ENCODE measurements at regions not wholly inside any gene's neighbourhood (a gene's known extent, or its start where the extent isn't known, plus 50 kb on each side); places are given as distances from the start of the nearest gene placed in this dataset.

DNA sequence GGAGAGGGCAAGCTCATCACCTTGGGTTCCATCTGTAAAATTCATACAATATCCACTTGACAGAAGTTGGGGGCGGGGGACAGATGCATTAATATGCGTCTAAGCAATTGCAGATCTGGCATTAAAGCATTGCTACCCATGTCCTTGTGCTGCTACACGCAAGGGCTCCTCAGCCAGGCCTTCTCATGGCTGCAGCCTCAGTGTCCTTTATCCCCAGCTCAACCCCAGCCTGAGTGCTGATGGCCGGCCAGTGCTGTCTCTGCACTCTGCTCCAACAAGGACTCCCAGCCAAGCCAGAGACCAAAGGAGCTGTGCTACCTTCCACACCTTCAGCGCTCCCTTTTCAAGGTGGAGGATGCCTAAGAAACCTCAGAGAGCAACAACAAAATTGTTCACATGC lies 188.5 kb upstream of the STXBP5 start:
- DNase-seq (ENCODE audit: low read depth, low spot score) (no peak), FAIRE-seq (no peak), ATAC-seq (no peak)
- H3K79me2 ChIP-seq (ENCODE audit: control insufficient read depth, insufficient read depth, low read length): no peaks in the 10 kb centered on the region
- in situ Hi-C loops (cut with MboI): no loop called here
- no peaks in the 10 kb centered on the region for H3K4me1 ChIP-seq (ENCODE audit: control insufficient read depth, insufficient read depth, low read length)
- SMC1A ChIA-PET (ENCODE audit: uncharacterized antibody, unreplicated experiment): interaction anchor here (0.5 kb wide), 1 partner anchor 84 kb away, joined by 3 read pairs; no protein-coding TSS in a partner anchor
- POLR2A ChIA-PET: no interaction called here
- no peaks in the 10 kb centered on the region for H4K20me1 ChIP-seq (ENCODE audit: control insufficient read depth, insufficient read depth)
- no peak overlapping the region for H3K4me2 ChIP-seq (ENCODE audit: control insufficient read depth, insufficient read depth)
- no peak overlapping the region for H2AFZ ChIP-seq (ENCODE audit: control insufficient read depth, low read depth, low read length)
- 34% methylated on average over 5 of the region's 5 CpGs for WGBS (ENCODE audit: insufficient coverage, insufficient replicate concordance, low lambda C conversion rate, missing lambda C conversion rate)
- no peaks in the 10 kb centered on the region for H3K27me3 ChIP-seq (replicated peaks in 1 of 2; ENCODE audit: control insufficient read depth in 2 of 2, insufficient read depth in 2 of 2, low read length in 1 of 2)
- BruUV-seq (replicated peaks): no TSS peak
- H3K9ac ChIP-seq (ENCODE audit: control insufficient read depth, insufficient read depth, low read length): no peak overlapping the region
- H3K27ac ChIP-seq (ENCODE audit: control insufficient read depth, insufficient read depth): no peak overlapping the region
- CTCF ChIA-PET: no interaction called here
- no peaks in the 10 kb centered on the region for H3K9me3 ChIP-seq (replicated peaks; ENCODE audit: control insufficient read depth, insufficient read depth, low read length)
- H3K36me3 ChIP-seq (ENCODE audit: control insufficient read depth in 2 of 2, insufficient read depth in 2 of 2, low read length in 1 of 2): no peaks in the 10 kb centered on the region
- H3K4me3 ChIP-seq: no peak overlapping the region
- RAD21 ChIA-PET (ENCODE audit: unreplicated experiment): no interaction called here
- intact Hi-C loops (cut with micrococcal nuclease; ENCODE audit: unreplicated experiment): no loop called here
- TF ChIP-seq, protein P1, sequence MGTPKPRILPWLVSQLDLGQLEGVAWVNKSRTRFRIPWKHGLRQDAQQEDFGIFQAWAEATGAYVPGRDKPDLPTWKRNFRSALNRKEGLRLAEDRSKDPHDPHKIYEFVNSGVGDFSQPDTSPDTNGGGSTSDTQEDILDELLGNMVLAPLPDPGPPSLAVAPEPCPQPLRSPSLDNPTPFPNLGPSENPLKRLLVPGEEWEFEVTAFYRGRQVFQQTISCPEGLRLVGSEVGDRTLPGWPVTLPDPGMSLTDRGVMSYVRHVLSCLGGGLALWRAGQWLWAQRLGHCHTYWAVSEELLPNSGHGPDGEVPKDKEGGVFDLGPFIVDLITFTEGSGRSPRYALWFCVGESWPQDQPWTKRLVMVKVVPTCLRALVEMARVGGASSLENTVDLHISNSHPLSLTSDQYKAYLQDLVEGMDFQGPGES (IDR thresholded peaks at IDR 0.05): no peak
- TF ChIP-seq, protein P2, sequence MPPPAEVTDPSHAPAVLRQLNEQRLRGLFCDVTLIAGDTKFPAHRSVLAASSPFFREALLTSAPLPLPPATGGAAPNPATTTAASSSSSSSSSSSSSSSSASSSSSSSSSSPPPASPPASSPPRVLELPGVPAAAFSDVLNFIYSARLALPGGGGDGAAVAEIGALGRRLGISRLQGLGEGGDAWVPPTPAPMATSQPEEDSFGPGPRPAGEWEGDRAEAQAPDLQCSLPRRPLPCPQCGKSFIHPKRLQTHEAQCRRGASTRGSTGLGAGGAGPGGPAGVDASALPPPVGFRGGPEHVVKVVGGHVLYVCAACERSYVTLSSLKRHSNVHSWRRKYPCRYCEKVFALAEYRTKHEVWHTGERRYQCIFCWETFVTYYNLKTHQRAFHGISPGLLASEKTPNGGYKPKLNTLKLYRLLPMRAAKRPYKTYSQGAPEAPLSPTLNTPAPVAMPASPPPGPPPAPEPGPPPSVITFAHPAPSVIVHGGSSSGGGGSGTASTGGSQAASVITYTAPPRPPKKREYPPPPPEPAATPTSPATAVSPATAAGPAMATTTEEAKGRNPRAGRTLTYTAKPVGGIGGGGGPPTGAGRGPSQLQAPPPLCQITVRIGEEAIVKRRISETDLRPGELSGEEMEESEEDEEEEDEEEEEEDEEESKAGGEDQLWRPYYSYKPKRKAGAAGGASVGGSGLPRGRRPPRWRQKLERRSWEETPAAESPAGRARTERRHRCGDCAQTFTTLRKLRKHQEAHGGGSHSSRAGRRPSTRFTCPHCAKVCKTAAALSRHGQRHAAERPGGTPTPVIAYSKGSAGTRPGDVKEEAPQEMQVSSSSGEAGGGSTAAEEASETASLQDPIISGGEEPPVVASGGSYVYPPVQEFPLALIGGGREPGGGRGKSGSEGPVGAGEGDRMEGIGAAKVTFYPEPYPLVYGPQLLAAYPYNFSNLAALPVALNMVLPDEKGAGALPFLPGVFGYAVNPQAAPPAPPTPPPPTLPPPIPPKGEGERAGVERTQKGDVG (CRISPR knock-in tag; IDR thresholded peaks at IDR 0.05): no peak
- TF ChIP-seq, protein P3, sequence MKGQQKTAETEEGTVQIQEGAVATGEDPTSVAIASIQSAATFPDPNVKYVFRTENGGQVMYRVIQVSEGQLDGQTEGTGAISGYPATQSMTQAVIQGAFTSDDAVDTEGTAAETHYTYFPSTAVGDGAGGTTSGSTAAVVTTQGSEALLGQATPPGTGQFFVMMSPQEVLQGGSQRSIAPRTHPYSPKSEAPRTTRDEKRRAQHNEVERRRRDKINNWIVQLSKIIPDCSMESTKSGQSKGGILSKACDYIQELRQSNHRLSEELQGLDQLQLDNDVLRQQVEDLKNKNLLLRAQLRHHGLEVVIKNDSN (IDR thresholded peaks at IDR 0.05; ENCODE audit: borderline replicate concordance, extremely low read length, insufficient read depth, low read depth, low read length): no peak
- TF ChIP-seq SMAD5 (IDR thresholded peaks at IDR 0.05; ENCODE audit: low read depth): no peak
- TF ChIP-seq, protein P4, sequence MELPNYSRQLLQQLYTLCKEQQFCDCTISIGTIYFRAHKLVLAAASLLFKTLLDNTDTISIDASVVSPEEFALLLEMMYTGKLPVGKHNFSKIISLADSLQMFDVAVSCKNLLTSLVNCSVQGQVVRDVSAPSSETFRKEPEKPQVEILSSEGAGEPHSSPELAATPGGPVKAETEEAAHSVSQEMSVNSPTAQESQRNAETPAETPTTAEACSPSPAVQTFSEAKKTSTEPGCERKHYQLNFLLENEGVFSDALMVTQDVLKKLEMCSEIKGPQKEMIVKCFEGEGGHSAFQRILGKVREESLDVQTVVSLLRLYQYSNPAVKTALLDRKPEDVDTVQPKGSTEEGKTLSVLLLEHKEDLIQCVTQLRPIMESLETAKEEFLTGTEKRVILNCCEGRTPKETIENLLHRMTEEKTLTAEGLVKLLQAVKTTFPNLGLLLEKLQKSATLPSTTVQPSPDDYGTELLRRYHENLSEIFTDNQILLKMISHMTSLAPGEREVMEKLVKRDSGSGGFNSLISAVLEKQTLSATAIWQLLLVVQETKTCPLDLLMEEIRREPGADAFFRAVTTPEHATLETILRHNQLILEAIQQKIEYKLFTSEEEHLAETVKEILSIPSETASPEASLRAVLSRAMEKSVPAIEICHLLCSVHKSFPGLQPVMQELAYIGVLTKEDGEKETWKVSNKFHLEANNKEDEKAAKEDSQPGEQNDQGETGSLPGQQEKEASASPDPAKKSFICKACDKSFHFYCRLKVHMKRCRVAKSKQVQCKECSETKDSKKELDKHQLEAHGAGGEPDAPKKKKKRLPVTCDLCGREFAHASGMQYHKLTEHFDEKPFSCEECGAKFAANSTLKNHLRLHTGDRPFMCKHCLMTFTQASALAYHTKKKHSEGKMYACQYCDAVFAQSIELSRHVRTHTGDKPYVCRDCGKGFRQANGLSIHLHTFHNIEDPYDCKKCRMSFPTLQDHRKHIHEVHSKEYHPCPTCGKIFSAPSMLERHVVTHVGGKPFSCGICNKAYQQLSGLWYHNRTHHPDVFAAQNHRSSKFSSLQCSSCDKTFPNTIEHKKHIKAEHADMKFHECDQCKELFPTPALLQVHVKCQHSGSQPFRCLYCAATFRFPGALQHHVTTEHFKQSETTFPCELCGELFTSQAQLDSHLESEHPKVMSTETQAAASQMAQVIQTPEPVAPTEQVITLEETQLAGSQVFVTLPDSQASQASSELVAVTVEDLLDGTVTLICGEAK (IDR thresholded peaks at IDR 0.05; ENCODE audit: borderline replicate concordance): no peak
- TF ChIP-seq, protein P5, sequence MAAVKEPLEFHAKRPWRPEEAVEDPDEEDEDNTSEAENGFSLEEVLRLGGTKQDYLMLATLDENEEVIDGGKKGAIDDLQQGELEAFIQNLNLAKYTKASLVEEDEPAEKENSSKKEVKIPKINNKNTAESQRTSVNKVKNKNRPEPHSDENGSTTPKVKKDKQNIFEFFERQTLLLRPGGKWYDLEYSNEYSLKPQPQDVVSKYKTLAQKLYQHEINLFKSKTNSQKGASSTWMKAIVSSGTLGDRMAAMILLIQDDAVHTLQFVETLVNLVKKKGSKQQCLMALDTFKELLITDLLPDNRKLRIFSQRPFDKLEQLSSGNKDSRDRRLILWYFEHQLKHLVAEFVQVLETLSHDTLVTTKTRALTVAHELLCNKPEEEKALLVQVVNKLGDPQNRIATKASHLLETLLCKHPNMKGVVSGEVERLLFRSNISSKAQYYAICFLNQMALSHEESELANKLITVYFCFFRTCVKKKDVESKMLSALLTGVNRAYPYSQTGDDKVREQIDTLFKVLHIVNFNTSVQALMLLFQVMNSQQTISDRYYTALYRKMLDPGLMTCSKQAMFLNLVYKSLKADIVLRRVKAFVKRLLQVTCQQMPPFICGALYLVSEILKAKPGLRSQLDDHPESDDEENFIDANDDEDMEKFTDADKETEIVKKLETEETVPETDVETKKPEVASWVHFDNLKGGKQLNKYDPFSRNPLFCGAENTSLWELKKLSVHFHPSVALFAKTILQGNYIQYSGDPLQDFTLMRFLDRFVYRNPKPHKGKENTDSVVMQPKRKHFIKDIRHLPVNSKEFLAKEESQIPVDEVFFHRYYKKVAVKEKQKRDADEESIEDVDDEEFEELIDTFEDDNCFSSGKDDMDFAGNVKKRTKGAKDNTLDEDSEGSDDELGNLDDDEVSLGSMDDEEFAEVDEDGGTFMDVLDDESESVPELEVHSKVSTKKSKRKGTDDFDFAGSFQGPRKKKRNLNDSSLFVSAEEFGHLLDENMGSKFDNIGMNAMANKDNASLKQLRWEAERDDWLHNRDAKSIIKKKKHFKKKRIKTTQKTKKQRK (IDR thresholded peaks at IDR 0.05; ENCODE audit: low read depth, low read length): no peak
- TF ChIP-seq SP1 (IDR thresholded peaks at IDR 0.05; ENCODE audit: low read depth, low read length): no peak
- TF ChIP-seq PAX8 (IDR thresholded peaks at IDR 0.05): no peak
- no peak for TF ChIP-seq CREM (IDR thresholded peaks at IDR 0.05; ENCODE audit: low read depth)
- no peak for TF ChIP-seq ETV6 (conservative IDR thresholded peaks at IDR 0.05 in 1 of 2, IDR thresholded peaks at IDR 0.05 in 1 of 2; ENCODE audit: borderline replicate concordance in 1 of 2, low read depth in 1 of 2)
- no peak for TF ChIP-seq EP300 (IDR thresholded peaks at IDR 0.05; ENCODE audit: borderline replicate concordance in 1 of 2, control insufficient read depth in 1 of 2, low read depth in 2 of 2, low read length in 2 of 2)

All from GM12878 (cell line).